Activated T-helper 1 cell treated with anti-CD3 and anti-CD28 coated beads, Interleukin-12 subunit alpha, Interleukin-12 subunit beta, Interleukin-2, Interleukin-4 antibody, amounts not matched to agents 30 ng/mL and 10 ng/mL and 1 ng/mL, durations not matched to agents 14 hours and 24 hours and 36 hours (primary cell): ENCODE measurements at regions not wholly inside any gene's neighbourhood (a gene's known extent, or its start where the extent isn't known, plus 50 kb on each side); places are given as distances from the start of the nearest gene placed in this dataset.

Experiments used
- DNase-seq: peaks from one replicate; pipeline ENCODE4 v3.0.0; 2021; ENCODE audit warnings: low spot score
- H3K27ac Mint-ChIP-seq: one replicate; pipeline ENCODE4 v1.8.0; 2021; ENCODE audit warnings: mild to moderate bottlenecking, mixed read lengths
- H3K27me3 Mint-ChIP-seq: one replicate; pipeline ENCODE4 v1.8.0; 2022; ENCODE audit warnings: mild to moderate bottlenecking, moderate library complexity, mixed read lengths; ENCODE audit not compliant: insufficient read depth
- H3K36me3 Mint-ChIP-seq: one replicate; pipeline ENCODE4 v1.8.0; 2021; ENCODE audit warnings: low read depth, mixed read lengths
- H3K4me1 Mint-ChIP-seq: one replicate; pipeline ENCODE4 v1.8.0; 2021; ENCODE audit warnings: low read depth, mixed read lengths
- H3K4me3 Mint-ChIP-seq: one replicate; pipeline ENCODE4 v1.8.0; 2021; ENCODE audit warnings: mild to moderate bottlenecking, moderate library complexity, mixed read lengths
- H3K9me3 Mint-ChIP-seq: one replicate; pipeline ENCODE4 v1.8.0; 2021; ENCODE audit warnings: mixed read lengths
- intact Hi-C: fragments of 100-400 bp; cut with micrococcal nuclease; formaldehyde crosslinking; loops from one replicate; pipeline ENCODE4 v1.15.1; 2024

DNA sequence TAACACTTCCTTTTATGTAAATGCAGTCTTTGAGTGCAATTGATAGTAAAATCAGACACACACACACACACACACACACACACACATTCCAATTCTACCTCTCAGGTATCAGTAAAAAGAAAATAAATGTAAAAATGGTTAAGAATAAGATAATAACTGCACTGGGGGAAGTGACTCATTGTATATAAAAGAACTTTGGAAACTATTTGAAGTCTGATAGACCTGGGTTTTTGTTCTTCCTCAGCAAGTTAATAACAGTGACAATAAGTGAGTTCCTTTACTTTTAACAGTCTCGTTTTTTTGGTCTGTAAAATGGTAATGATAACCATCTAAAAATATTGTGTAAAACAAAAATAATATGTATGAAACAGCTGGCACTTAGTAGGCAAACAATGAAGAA, 1815.0 kb downstream of the MRPL39 start:
- no peak for DNase-seq
- no peak overlapping the region for H3K27ac Mint-ChIP-seq
- H3K36me3 Mint-ChIP-seq: no peaks in the 10 kb centered on the region
- H3K27me3 Mint-ChIP-seq: no peaks in the 10 kb centered on the region
- intact Hi-C loops: no loop called here
- no peaks in the 10 kb centered on the region for H3K4me1 Mint-ChIP-seq
- no peak overlapping the region for H3K4me3 Mint-ChIP-seq
- no peaks in the 10 kb centered on the region for H3K9me3 Mint-ChIP-seq

DNA sequence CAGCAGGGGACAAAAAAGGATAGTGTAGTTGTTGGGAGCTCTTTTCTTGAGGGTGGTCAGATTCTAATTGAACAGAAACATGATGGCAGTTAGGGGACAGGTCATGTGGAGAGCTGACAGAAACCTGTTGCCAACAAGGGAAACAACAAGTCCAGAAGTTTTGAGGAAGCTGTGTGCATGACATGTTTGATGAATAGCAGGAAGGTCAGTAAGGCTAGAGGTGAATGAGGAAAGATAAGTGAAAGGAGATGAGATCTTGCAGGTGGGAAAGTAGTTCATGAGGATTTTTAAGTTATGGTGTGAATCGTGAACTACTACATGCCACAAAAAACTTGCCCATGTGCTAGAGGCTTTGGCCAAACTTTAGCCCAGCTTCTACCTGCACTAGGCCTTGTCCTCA, 1817.4 kb downstream of the MRPL39 start:
- Mint-ChIP-seq H3K27me3 (no peaks in the 10 kb centered on the region), H3K36me3 (no peaks in the 10 kb centered on the region), H3K4me1 (no peaks in the 10 kb centered on the region), H3K9me3 (no peaks in the 10 kb centered on the region), H3K27ac (no peak overlapping the region), H3K4me3 (no peak overlapping the region)
- no peak for DNase-seq
- intact Hi-C loops: no loop called here

DNA sequence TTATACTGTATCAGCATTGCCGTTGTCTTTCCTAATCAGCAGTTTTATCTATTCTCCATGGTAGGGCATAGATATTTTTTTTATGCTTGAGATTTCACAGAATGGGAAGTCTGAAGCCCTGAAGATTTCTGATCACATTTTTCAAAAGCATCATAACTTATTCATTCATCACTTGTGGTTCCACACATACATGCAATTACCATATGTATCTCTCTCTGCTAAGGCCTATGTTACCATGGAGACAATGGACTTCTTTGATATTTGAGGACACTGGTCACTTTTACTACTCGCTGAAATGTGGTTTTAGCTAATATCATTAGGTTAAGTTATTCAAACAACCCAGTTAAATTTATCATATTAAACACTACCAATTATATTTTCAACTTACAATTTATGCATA, 1827.0 kb downstream of the MRPL39 start:
- Mint-ChIP-seq H3K36me3 (no peaks in the 10 kb centered on the region), H3K27me3 (no peaks in the 10 kb centered on the region), H3K4me1 (no peaks in the 10 kb centered on the region), H3K9me3 (peaks cover 4% of the 10 kb centered on the region), H3K4me3 (no peak overlapping the region), H3K27ac (no peak overlapping the region)
- no peak for DNase-seq
- intact Hi-C loops: no loop called here

DNA sequence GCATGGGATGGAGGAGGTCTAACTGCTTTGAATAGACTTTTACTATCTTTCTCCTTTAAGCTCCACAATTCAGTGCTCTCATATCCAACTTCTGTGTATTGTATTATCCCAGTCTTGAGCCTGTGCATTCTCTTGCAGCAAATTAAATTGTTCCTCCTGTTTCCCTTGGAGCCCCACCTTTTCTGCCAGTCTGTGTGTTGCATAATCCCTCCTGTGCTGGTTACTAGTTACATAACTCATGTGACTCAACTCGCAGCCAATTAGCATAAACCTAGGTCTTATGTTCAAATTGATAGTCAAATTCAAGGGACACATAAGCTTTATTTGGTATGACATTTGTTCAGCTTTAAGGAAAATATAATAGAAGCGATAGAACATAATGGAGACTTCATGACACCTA, 1863.5 kb downstream of the MRPL39 start:
- no peaks in the 10 kb centered on the region for H3K27me3 Mint-ChIP-seq
- no peaks in the 10 kb centered on the region for H3K4me1 Mint-ChIP-seq
- no peak overlapping the region for H3K27ac Mint-ChIP-seq
- H3K9me3 Mint-ChIP-seq: no peaks in the 10 kb centered on the region
- H3K36me3 Mint-ChIP-seq: no peaks in the 10 kb centered on the region
- intact Hi-C loops: no loop called here
- H3K4me3 Mint-ChIP-seq: no peak overlapping the region
- no peak for DNase-seq

DNA sequence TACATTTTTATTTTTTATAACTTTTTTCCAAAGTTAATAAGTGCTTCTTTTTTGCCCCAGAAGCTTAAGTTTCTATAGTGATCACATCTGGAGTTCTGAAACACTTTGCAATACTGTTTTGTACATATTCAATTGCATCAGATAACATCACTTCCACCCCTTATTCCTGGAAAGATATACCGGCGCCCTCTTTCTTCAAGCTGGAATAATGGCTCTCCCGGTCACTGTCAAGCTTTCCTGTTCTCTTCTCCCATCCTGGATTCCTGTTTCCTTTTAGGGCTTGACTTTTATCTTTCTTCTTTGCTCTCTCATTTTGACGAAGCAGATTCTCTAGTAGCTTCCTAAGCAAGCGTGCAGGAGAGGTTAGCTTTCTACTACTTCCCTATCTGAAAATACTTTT, 1866.8 kb downstream of the MRPL39 start:
- no peaks in the 10 kb centered on the region for H3K9me3 Mint-ChIP-seq
- peaks cover 4% of the 10 kb centered on the region for H3K27me3 Mint-ChIP-seq

DNA sequence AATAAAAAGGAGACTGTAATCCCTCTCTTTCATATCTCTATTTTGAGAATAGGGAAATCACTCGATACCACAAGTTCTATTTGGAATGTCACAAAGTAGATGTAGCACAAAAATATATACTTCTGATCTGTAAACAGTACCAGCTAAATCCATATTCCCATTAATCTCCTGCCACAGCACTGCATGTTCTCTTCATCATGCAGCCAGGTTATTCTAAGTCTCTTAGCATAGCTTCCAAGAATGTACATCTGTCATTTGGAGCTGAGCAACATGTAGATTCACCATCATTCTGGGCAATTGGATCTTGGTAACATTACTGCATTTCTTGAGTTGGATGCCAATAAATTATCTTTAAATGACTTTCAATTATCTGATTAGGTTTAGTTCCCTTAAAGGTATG, 1874.5 kb downstream of the MRPL39 start:
- no peak for DNase-seq
- Mint-ChIP-seq H3K9me3 (no peaks in the 10 kb centered on the region), H3K4me1 (no peaks in the 10 kb centered on the region), H3K27me3 (no peaks in the 10 kb centered on the region), H3K36me3 (no peaks in the 10 kb centered on the region), H3K4me3 (no peak overlapping the region), H3K27ac (no peak overlapping the region)
- intact Hi-C loops: no loop called here

More for the DNA sequence above, 1866.8 kb downstream of the MRPL39 start:
- no peak overlapping the region for H3K27ac Mint-ChIP-seq
- H3K36me3 Mint-ChIP-seq: no peaks in the 10 kb centered on the region
- no peak for DNase-seq
- H3K4me3 Mint-ChIP-seq: no peak overlapping the region
- intact Hi-C loops: no loop called here
- no peaks in the 10 kb centered on the region for H3K4me1 Mint-ChIP-seq

DNA sequence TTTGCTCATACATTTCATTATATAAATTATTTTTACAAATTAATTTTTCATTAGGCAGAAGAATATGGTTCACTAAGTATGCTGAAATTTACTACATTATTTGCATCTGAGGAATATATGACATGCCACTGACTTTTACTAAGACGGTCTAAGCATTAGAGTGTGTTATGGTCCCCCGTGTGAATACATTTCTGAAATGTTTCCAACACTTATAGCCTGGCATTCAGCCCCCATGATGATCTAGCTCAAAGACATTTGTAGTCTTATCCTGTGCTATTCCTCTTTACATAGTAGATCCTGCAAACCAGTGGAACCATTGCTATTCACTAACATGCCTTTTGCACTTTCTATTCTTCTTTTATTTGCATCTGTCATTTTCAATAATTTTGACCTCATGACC, 1878.0 kb downstream of the MRPL39 start:
- Mint-ChIP-seq H3K36me3 (no peaks in the 10 kb centered on the region), H3K4me1 (no peaks in the 10 kb centered on the region), H3K27ac (no peak overlapping the region), H3K27me3 (no peaks in the 10 kb centered on the region), H3K9me3 (no peaks in the 10 kb centered on the region), H3K4me3 (no peak overlapping the region)
- intact Hi-C loops: no loop called here
- DNase-seq: no peak

DNA sequence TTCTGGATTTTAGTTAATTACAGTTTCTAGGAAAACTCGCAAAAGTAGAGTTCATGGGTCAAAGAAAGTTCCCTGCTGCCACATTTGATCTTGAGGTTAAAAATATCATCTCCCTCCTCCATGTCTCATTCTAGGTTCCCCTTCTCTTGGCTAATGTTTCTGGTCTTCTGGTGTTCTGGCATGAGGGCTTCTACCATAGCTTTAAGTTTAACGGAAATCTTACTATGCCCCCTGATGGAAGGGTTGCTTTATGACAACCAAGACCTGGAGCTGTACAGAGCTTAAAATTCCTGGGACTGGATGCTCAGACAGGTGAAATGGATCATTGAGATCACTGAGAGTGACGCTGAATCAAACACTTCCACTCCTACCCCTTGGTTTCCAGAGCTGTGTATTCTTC, 1881.7 kb downstream of the MRPL39 start:
- intact Hi-C loops: no loop called here
- Mint-ChIP-seq H3K9me3 (no peaks in the 10 kb centered on the region), H3K4me3 (no peak overlapping the region), H3K27me3 (no peaks in the 10 kb centered on the region), H3K27ac (no peak overlapping the region), H3K4me1 (no peaks in the 10 kb centered on the region), H3K36me3 (no peaks in the 10 kb centered on the region)
- DNase-seq: no peak

DNA sequence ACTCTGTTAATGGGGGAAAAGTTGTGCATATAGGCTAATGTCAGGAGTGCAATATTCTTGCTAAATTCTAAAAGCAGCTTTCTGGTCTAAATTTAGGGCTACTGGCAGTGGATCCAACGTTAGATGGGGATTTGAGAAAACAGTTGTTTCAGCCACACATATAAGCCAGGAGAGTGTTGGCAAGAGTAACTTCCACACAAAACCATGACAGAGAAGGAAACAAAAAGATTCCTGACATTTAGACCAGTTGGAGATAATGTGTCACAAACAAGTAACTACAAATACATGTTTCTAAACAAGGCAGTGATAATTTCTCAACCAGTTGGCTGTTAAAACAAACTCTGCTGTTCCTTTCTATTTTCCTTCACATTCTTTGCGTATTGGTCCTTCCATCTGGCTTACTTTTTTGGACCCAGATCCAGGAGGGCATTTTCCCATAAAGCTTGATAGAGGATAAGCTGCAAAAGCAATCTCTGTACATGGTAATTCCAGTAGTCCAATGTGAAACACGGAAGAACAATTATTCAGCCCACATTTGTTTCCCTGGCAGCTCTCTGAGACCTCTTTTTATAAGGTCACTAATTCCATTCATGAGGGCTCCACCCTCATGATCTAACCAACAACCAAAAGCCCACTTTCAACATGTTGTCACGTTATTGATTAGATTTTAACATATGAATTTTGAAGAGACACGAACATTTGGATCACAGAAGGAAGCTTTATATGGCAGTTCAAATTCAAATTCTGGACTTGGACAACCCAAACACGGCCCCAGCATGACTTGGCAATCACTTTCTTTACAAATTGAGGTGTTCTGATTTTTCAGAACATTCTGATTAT, 1888.6 kb downstream of the MRPL39 start:
- H3K4me3 Mint-ChIP-seq: no peak overlapping the region
- H3K9me3 Mint-ChIP-seq: no peaks in the 10 kb centered on the region

DNA sequence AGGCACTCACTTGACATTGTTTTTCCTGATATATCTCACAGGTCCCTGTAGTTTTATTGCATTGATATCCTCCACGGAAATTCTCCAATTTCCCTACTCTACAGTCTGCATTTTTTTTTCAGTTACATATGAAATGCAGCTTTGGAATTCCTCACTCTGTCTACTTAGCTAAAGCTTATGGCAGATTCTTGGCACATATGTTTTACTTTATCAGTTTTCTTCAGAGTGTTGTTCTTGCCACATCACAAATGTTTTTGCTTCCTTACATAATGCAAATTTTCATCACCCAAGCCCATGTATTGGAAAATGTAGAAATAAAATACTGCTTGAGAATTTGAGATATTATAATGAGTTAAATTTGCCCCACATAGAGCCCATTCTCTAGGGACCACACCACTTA, 1895.1 kb downstream of the MRPL39 start:
- Mint-ChIP-seq H3K36me3 (no peaks in the 10 kb centered on the region), H3K27ac (no peak overlapping the region), H3K4me1 (no peaks in the 10 kb centered on the region), H3K9me3 (no peaks in the 10 kb centered on the region), H3K27me3 (no peaks in the 10 kb centered on the region), H3K4me3 (no peak overlapping the region)
- intact Hi-C loops: no loop called here
- no peak for DNase-seq

More for the DNA sequence above, 1888.6 kb downstream of the MRPL39 start:
- Mint-ChIP-seq H3K36me3 (no peaks in the 10 kb centered on the region), H3K4me1 (no peaks in the 10 kb centered on the region), H3K27ac (no peak overlapping the region), H3K27me3 (no peaks in the 10 kb centered on the region)
- DNase-seq: no peak
- intact Hi-C loops: no loop called here

DNA sequence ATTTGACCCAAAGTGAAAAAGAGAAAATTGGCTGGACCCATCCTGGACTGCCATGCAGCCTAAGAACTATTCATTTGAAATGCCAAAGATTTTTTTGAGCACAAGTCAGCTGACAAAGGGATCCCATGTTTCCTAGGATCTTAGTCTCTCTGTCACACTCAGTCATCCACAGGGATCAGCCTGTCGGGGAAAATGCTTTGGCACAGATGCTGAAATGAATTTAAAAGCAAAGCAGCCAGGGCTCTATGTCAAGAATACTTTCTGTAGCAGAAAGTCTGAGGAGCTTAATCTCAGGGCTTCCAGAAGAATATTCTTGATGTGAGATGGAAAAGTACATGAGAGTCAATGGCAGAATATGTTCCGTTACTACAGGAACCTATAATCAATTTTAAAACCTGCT, 1900.8 kb downstream of the MRPL39 start:
- Mint-ChIP-seq H3K27ac (no peak overlapping the region), H3K9me3 (peaks cover 4% of the 10 kb centered on the region), H3K4me3 (no peak overlapping the region), H3K27me3 (no peaks in the 10 kb centered on the region), H3K4me1 (no peaks in the 10 kb centered on the region), H3K36me3 (no peaks in the 10 kb centered on the region)
- intact Hi-C loops: no loop called here
- DNase-seq: no peak

DNA sequence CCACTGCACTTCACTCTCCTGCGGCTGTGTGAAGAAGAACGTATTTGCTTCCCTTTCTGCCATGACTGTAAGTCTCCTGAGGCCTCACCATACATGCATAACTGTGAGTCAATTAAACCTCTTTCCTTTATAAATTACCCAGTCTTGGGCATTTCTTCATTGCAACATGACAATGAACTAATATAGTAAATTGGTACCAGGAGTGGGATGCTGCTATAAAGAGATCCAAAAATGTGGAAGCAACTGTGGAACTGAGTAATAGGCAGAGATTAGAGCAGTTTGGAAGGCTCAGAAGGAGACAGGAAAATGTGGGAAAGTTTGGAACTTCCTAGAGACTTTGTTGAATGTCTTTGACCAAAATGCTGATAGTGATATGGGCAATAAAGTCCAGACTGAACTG, 1907.9 kb downstream of the MRPL39 start:
- no peaks in the 10 kb centered on the region for H3K27me3 Mint-ChIP-seq
- intact Hi-C loops: no loop called here
- H3K9me3 Mint-ChIP-seq: peaks cover 10% of the 10 kb centered on the region
- H3K27ac Mint-ChIP-seq: no peak overlapping the region
- no peaks in the 10 kb centered on the region for H3K4me1 Mint-ChIP-seq
- H3K36me3 Mint-ChIP-seq: no peaks in the 10 kb centered on the region
- no peak for DNase-seq
- H3K4me3 Mint-ChIP-seq: no peak overlapping the region

DNA sequence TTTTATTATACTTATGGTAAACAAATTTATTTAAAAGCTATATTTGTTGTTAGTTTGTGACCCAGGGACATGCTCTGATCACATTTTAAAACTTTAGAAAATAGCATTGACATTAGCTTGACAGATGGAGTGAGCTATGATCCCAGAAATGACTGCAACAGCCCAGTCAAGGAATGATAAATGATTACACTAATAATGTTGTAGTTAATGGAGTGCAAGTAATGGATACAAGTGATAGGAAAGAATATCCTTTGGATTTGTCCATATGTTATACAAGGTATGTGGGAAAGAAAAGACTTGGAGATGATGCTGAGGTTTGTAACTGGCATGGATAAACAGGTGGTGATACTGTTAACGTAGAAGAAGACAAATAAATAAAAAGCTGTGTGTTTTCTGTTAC, 1908.7 kb downstream of the MRPL39 start:
- no peak for DNase-seq
- intact Hi-C loops: no loop called here
- Mint-ChIP-seq H3K27ac (no peak overlapping the region), H3K9me3 (peaks cover 10% of the 10 kb centered on the region), H3K4me1 (no peaks in the 10 kb centered on the region), H3K27me3 (no peaks in the 10 kb centered on the region), H3K36me3 (no peaks in the 10 kb centered on the region), H3K4me3 (no peak overlapping the region)

DNA sequence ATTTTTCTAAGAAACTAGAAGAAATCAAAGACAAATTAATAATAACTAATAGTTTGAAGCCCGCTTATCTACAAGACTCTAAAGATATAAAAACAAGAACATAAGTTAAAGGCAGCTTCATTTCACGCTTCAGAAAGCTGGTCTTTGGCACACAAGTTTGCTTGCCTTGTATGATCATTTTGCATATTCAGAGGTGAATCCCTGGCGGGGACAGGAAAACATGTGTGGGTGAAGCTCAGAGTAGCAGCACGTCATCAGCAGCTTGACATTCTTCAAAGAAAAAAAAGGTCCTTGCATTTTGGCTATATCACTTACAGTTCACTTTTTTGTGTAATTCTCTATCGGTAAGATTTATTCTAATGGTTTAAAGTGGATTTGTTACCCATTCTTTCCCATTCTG, 1911.8 kb downstream of the MRPL39 start:
- intact Hi-C loops: no loop called here
- H3K9me3 Mint-ChIP-seq: peaks cover 6% of the 10 kb centered on the region
- no peak for DNase-seq
- no peaks in the 10 kb centered on the region for H3K36me3 Mint-ChIP-seq
- no peaks in the 10 kb centered on the region for H3K4me1 Mint-ChIP-seq
- H3K27ac Mint-ChIP-seq: no peak overlapping the region
- H3K4me3 Mint-ChIP-seq: no peak overlapping the region
- no peaks in the 10 kb centered on the region for H3K27me3 Mint-ChIP-seq
